A673 (cell line): ENCODE measurements at regions not wholly inside any gene's neighbourhood (a gene's known extent, or its start where the extent isn't known, plus 50 kb on each side); places are given as distances from the start of the nearest gene placed in this dataset.

Experiments used
- BruUV-seq: library from RNA; stranded (reverse); fragments of 400-500 nt; replicated peaks from 2 replicates; lab custom pipeline; 2021; lab: Mats Ljungman, UMichigan
- CTCF ChIA-PET: fragments of 300-600 bp; sonication (Branson Sonifier 250); formaldehyde crosslinking; loops from one replicate; lab custom pipeline; 2022; ENCODE audit warnings: antibody characterized with exemption; lab: Charles Lee
- POLR2A ChIA-PET: fragments of 300-600 bp; sonication (Branson Sonifier 250); formaldehyde crosslinking; loops from one replicate; lab custom pipeline; 2022; ENCODE audit warnings: antibody characterized with exemption; ENCODE audit not compliant: low non-redundant PET; lab: Charles Lee
- DNase-seq: peaks from one replicate; pipeline ENCODE4 v3.0.0-alpha.2; 2015; ENCODE audit warnings: low spot score
- H3K27ac ChIP-seq: fragments of 200-600 bp; sonication (generic); 2 replicates; pipeline ENCODE4 v1.5.1; 2016; ENCODE audit warnings: mixed run types, low read depth, mild to moderate bottlenecking, mixed read lengths, antibody characterized with exemption, low read length; ENCODE audit not compliant: poor library complexity, severe bottlenecking
- H3K27me3 ChIP-seq: fragments of 200-600 bp; sonication (generic); replicated peaks from 2 replicates; pipeline ENCODE4 v1.6.1; 2017; ENCODE audit warnings: mixed run types, low read depth, mild to moderate bottlenecking, mixed read lengths, antibody characterized with exemption, low read length; ENCODE audit not compliant: insufficient read depth, poor library complexity
- H3K36me3 ChIP-seq: fragments of 200-600 bp; sonication (generic); 2 replicates; pipeline ENCODE4 v1.6.1; 2016; ENCODE audit warnings: mixed run types, mild to moderate bottlenecking, mixed read lengths, antibody characterized with exemption, low read length; ENCODE audit not compliant: insufficient read depth, poor library complexity, severe bottlenecking
- H3K4me1 ChIP-seq: fragments of 200-600 bp; sonication (generic); 2 replicates; pipeline ENCODE4 v1.6.1; 2017; ENCODE audit warnings: mixed run types, mild to moderate bottlenecking, mixed read lengths, antibody characterized with exemption, low read length; ENCODE audit not compliant: insufficient read depth, poor library complexity, severe bottlenecking
- H3K4me3 ChIP-seq: fragments of 200-600 bp; sonication (generic); 2 replicates; pipeline ENCODE4 v1.5.1; 2016; ENCODE audit warnings: low read depth, mixed run types, mild to moderate bottlenecking, mixed read lengths, low read length; ENCODE audit not compliant: poor library complexity, severe bottlenecking
- H3K9me3 ChIP-seq: fragments of 200-600 bp; sonication (generic); 2 replicates; pipeline ENCODE4 v1.6.1; 2016; ENCODE audit warnings: mixed run types, low read depth, mild to moderate bottlenecking, mixed read lengths, antibody characterized with exemption, low read length; ENCODE audit not compliant: poor library complexity, severe bottlenecking
- CTCF ChIP-seq: fragments of 300-800, 200-600 bp; sonication (generic); conservative IDR thresholded peaks from 2 replicates; pipeline ENCODE4 v1.5.1; 2017; ENCODE audit warnings: low read depth, mild to moderate bottlenecking, antibody characterized with exemption, low read length, moderate library complexity, mixed read lengths
- EZH2 ChIP-seq: fragments of 200-600 bp; sonication (generic); IDR thresholded peaks from 2 replicates; pipeline ENCODE4 v1.6.1; 2017; ENCODE audit warnings: borderline replicate concordance, low read depth, mild to moderate bottlenecking, mixed read lengths, antibody characterized with exemption, low read length; ENCODE audit not compliant: poor library complexity, severe bottlenecking
- intact Hi-C: fragments of 100-400 bp; cut with micrococcal nuclease; formaldehyde crosslinking; loops from one replicate; pipeline ENCODE4 v1.10.0; 2022; ENCODE audit not compliant: unreplicated experiment

GRCh38 chr6:22059946-22060345 lies 236.9 kb downstream of the PRL start:
- POLR2A ChIA-PET: no interaction called here
- no peak for TF ChIP-seq EZH2
- TF ChIP-seq CTCF: no peak
- CTCF ChIA-PET: no interaction called here
- Histone ChIP-seq H3K36me3 (no peaks in the 10 kb centered on the region), H3K4me3 (no peak overlapping the region), H3K9me3 (no peaks in the 10 kb centered on the region), H3K4me1 (no peaks in the 10 kb centered on the region), H3K27ac (no peak overlapping the region), H3K27me3 (no peaks in the 10 kb centered on the region)
- no peak for DNase-seq
- intact Hi-C loops: no loop called here
- BruUV-seq: no TSS peak

- ChIA-PET CTCF (no interaction called here), POLR2A (no interaction called here)
- H3K27ac ChIP-seq: no peak overlapping the region
- TF ChIP-seq EZH2 (no peak), CTCF (no peak)
- no peaks in the 10 kb centered on the region for H3K4me1 ChIP-seq
- no peak overlapping the region for H3K4me3 ChIP-seq
- H3K36me3 ChIP-seq: no peaks in the 10 kb centered on the region
- DNase-seq: no peak
- no peaks in the 10 kb centered on the region for H3K9me3 ChIP-seq
- no TSS peak for BruUV-seq
- H3K27me3 ChIP-seq: no peaks in the 10 kb centered on the region
- intact Hi-C loops: no loop called here
These were observed 233.9 kb downstream of the PRL start for GRCh38 chr6:22062807-22063408.

DNA sequence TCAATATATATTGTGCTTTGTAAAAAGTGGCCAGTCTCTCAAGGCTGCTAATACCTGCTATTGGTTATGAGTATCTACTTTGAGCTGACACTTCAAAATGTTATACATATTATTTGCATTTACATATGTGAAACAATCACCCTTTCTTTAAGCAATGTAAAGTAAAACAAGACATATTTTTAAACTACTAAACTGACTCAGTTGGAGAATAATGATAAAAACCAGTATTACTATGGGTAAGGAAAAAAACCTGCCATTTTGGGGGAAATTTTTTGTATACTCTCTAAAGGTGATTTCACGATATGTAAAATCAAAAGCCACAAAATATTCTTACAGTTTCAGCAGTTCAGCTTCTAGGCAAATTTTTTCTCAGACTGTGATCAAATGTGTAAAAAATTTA lies 232.3 kb downstream of the PRL start:
- no peak overlapping the region for H3K27ac ChIP-seq
- ChIA-PET POLR2A (no interaction called here), CTCF (no interaction called here)
- DNase-seq: no peak
- H3K4me3 ChIP-seq: no peak overlapping the region
- no TSS peak for BruUV-seq
- intact Hi-C loops: no loop called here
- no peaks in the 10 kb centered on the region for H3K36me3 ChIP-seq
- no peaks in the 10 kb centered on the region for H3K27me3 ChIP-seq
- H3K9me3 ChIP-seq: no peaks in the 10 kb centered on the region
- H3K4me1 ChIP-seq: no peaks in the 10 kb centered on the region
- TF ChIP-seq EZH2: no peak

DNA sequence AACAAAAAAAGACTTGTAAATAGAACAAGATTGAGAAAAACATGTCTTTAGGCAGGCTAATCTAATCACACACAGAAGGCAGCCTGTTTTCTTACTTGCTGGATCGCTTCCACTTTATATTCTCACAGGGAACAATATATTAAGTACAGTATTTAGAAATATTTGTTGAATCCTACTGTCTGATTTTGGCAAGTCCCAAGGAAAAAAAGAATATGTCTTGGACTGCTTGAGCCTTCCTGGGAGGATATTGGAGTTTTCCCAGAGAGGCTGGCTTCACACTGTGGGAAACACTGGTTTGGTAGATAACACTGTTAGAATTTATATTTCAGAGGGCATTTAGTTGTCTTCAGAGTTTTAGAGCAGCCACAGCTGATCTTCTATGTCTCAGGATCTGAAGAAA lies 229.7 kb downstream of the PRL start:
- no TSS peak for BruUV-seq
- no peak for TF ChIP-seq EZH2
- TF ChIP-seq CTCF: no peak
- Histone ChIP-seq H3K4me3 (no peak overlapping the region), H3K4me1 (no peaks in the 10 kb centered on the region), H3K27ac (no peak overlapping the region), H3K27me3 (no peaks in the 10 kb centered on the region), H3K9me3 (no peaks in the 10 kb centered on the region), H3K36me3 (no peaks in the 10 kb centered on the region)
- ChIA-PET CTCF (no interaction called here), POLR2A (no interaction called here)
- intact Hi-C loops: no loop called here
- DNase-seq: no peak
